HCT116 (cell line): ENCODE measurements at regions not wholly inside any gene's neighbourhood (a gene's known extent, or its start where the extent isn't known, plus 50 kb on each side); places are given as distances from the start of the nearest gene placed in this dataset.

ENCODE experiments used
- ATAC-seq: fragments of 200-7000 bp; cut with Tn5 transposase; 2 replicates; pipeline ENCODE4 v1.9.1; 2020; ENCODE audit warnings: mild to moderate bottlenecking, moderate library complexity
- BruUV-seq: library from RNA; stranded (reverse); fragments of 400-500 nt; replicated peaks from 2 replicates; lab custom pipeline; 2021; lab: Mats Ljungman, UMichigan
- CTCF ChIA-PET: fragments of 300-600 bp; sonication (Branson Sonifier 250); formaldehyde crosslinking; loops from one replicate; lab custom pipeline; 2021; ENCODE audit warnings: antibody characterized with exemption; lab: Charles Lee
- POLR2A ChIA-PET: fragments of 300-600, 350-600 bp; sonication (Branson Sonifier 250); formaldehyde crosslinking; loops from one replicate; lab custom pipeline; 2021; ENCODE audit warnings: antibody characterized with exemption; lab: Charles Lee
- RAD21 ChIA-PET, 2 experiments: fragments of 300-600 bp; sonication (Branson Sonifier 250); formaldehyde crosslinking; loops; one replicate each; lab custom pipeline; 2023; ENCODE audit warnings: low total read pairs in 2 of 2; ENCODE audit not compliant: uncharacterized antibody in 2 of 2, unreplicated experiment in 2 of 2, low non-redundant PET in 1 of 2; lab: Charles Lee
- DNase-seq: peaks from one replicate; pipeline ENCODE4 v3.0.0-alpha.2; 2010; ENCODE audit warnings: low read depth, low spot score
- H2AFZ ChIP-seq: fragments of 200-600 bp; shearing (Covaris generic), sonication (generic); 2 replicates; pipeline ENCODE4 v1.6.1; 2017; ENCODE audit warnings: low read depth, mixed run types, mixed read lengths, antibody characterized with exemption, low read length; ENCODE audit not compliant: poor library complexity, severe bottlenecking
- H3K27ac ChIP-seq: 2 replicates; pipeline ENCODE4 v1.5.1; 2012; ENCODE audit warnings: low read depth, low read length
- H3K27me3 ChIP-seq: fragments of 200-600 bp; sonication (generic); 2 replicates; pipeline ENCODE4 v1.6.1; 2016; ENCODE audit warnings: mixed run types, low read length, mixed read lengths; ENCODE audit not compliant: insufficient read depth
- H3K36me3 ChIP-seq, 2 experiments: fragments of 200-500 bp in 1 of 2; fragments of 200-600 bp in 1 of 2; sonication (Bioruptor generic) in 1 of 2; sonication (generic) in 1 of 2; 2 replicates each; pipeline versions ENCODE4 v1.5.1 to v1.6.1; 2014 to 2016; ENCODE audit warnings: low read length in 2 of 2, inconsistent platforms in 1 of 2, mixed read lengths in 1 of 2, mixed run types in 1 of 2; ENCODE audit not compliant: insufficient read depth in 2 of 2, control insufficient read depth in 1 of 2
- H3K4me1 ChIP-seq, 2 experiments: fragments of 200-600 bp in 1 of 2; sonication (generic) in 1 of 2; 2 replicates each; pipeline versions ENCODE4 v1.5.1 to v1.6.1; 2012 to 2017; ENCODE audit warnings: low read length in 2 of 2, inconsistent platforms in 1 of 2, mild to moderate bottlenecking in 1 of 2, mixed read lengths in 1 of 2, mixed run types in 1 of 2, moderate library complexity in 1 of 2; ENCODE audit not compliant: insufficient read depth in 2 of 2, control insufficient read depth in 1 of 2
- H3K4me2 ChIP-seq: fragments of 200-600 bp; sonication (generic); 2 replicates; pipeline ENCODE4 v1.6.1; 2017; ENCODE audit warnings: mixed run types, low read length, mixed read lengths
- H3K4me3 ChIP-seq, 2 experiments: fragments of 200-600 bp in 1 of 2; sonication (generic) in 1 of 2; replicated peaks in 1 of 2; 2 replicates each; pipeline ENCODE4 v1.5.1; 2011 to 2016; ENCODE audit warnings: low read length in 2 of 2, control low read depth in 1 of 2, low read depth in 1 of 2, mild to moderate bottlenecking in 1 of 2, mixed read lengths in 1 of 2, mixed run types in 1 of 2
- H3K79me2 ChIP-seq: fragments of 200-600 bp; sonication (generic); 2 replicates; pipeline ENCODE4 v1.6.1; 2017; ENCODE audit warnings: mild to moderate bottlenecking, mixed run types, low read length, moderate library complexity, mixed read lengths; ENCODE audit not compliant: insufficient read depth
- H3K9ac ChIP-seq: fragments of 200-600 bp; sonication (generic); 2 replicates; pipeline ENCODE4 v1.6.1; 2016; ENCODE audit warnings: low read length, mixed read lengths
- H3K9me2 ChIP-seq: fragments of 200-600 bp; sonication (generic), shearing (Covaris generic); 2 replicates; pipeline ENCODE4 v1.6.1; 2017; ENCODE audit warnings: mixed run types, mild to moderate bottlenecking, moderate library complexity; ENCODE audit not compliant: insufficient read depth
- H3K9me3 ChIP-seq, 2 experiments: fragments of 200-500 bp in 1 of 2; fragments of 200-600 bp in 1 of 2; sonication (Bioruptor generic) in 1 of 2; sonication (generic) in 1 of 2; 2 replicates each; pipeline ENCODE4 v1.6.1; 2014 to 2017; ENCODE audit warnings: low read length in 2 of 2, mixed read lengths in 2 of 2, inconsistent platforms in 1 of 2, low read depth in 1 of 2, mild to moderate bottlenecking in 1 of 2, mixed run types in 1 of 2, moderate library complexity in 1 of 2; ENCODE audit not compliant: control insufficient read depth in 1 of 2, insufficient read depth in 1 of 2
- H4K20me1 ChIP-seq: fragments of 200-600 bp; sonication (generic), shearing (Covaris generic); 2 replicates; pipeline ENCODE4 v1.6.1; 2017; ENCODE audit warnings: mixed run types, mild to moderate bottlenecking, moderate library complexity; ENCODE audit not compliant: insufficient read depth
- CBX3 ChIP-seq: IDR thresholded peaks from 2 replicates; pipeline ENCODE4 v1.6.1; 2012; ENCODE audit warnings: low read depth
- CEBPB ChIP-seq: IDR thresholded peaks from 2 replicates; pipeline ENCODE4 v1.6.1; 2012; ENCODE audit warnings: low read depth
- EZH2phosphoT487 ChIP-seq: fragments of 200-600 bp; IDR thresholded peaks from 2 replicates; pipeline ENCODE4 v1.6.1; 2018; ENCODE audit warnings: antibody characterized with exemption, borderline replicate concordance
- FOSL1 ChIP-seq: IDR thresholded peaks from 2 replicates; pipeline ENCODE4 v1.6.1; 2012; ENCODE audit warnings: low read depth
- RAD21 ChIP-seq: IDR thresholded peaks from 2 replicates; pipeline ENCODE4 v1.6.1; 2012; ENCODE audit warnings: low read depth, mild to moderate bottlenecking
- YY1 ChIP-seq: IDR thresholded peaks from 2 replicates; pipeline ENCODE4 v1.6.1; 2011; ENCODE audit warnings: low read length, low read depth, moderate library complexity, mild to moderate bottlenecking; ENCODE audit not compliant: insufficient replicate concordance; ENCODE audit errors: extremely low read depth
- ZFX ChIP-seq: fragments of 450-650 bp; IDR thresholded peaks from 2 replicates; pipeline ENCODE4 v1.6.1; 2017
- intact Hi-C: fragments of 100-400 bp; cut with micrococcal nuclease; formaldehyde crosslinking; loops from 2 replicates; pipeline ENCODE4 v1.10.0; 2022
- TF ChIP-seq, protein P1 (sequence below): IDR thresholded peaks from 2 replicates; pipeline ENCODE4 v1.6.1; 2011; ENCODE audit warnings: mild to moderate bottlenecking, low read length, moderate library complexity; ENCODE audit not compliant: insufficient replicate concordance; ENCODE audit errors: extremely low read depth
- TF ChIP-seq, protein P2 (sequence below): IDR thresholded peaks from 2 replicates; pipeline ENCODE4 v1.6.1; 2012

DNA sequence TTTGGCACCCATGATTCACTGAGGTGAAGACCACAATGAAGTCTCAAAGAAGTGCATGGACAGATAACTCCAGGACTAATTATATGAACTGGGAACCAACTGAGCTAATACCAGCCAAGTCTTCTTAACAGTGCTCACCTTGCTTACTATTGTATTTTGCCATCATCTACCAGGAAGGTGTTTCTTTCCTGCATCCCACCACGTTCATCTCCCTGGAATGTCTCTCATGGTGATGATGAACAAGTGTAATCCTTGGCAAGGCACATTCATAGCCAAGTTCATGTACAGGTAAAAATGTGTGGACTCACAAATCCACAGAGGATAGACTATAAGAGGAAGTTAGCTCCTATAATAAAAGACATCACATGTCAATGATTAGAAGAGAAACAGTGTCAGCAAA is 489.1 kb downstream of the SMARCA1 start (continued):
- TF ChIP-seq, protein P1, sequence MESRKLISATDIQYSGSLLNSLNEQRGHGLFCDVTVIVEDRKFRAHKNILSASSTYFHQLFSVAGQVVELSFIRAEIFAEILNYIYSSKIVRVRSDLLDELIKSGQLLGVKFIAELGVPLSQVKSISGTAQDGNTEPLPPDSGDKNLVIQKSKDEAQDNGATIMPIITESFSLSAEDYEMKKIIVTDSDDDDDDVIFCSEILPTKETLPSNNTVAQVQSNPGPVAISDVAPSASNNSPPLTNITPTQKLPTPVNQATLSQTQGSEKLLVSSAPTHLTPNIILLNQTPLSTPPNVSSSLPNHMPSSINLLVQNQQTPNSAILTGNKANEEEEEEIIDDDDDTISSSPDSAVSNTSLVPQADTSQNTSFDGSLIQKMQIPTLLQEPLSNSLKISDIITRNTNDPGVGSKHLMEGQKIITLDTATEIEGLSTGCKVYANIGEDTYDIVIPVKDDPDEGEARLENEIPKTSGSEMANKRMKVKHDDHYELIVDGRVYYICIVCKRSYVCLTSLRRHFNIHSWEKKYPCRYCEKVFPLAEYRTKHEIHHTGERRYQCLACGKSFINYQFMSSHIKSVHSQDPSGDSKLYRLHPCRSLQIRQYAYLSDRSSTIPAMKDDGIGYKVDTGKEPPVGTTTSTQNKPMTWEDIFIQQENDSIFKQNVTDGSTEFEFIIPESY = no peak

DNA sequence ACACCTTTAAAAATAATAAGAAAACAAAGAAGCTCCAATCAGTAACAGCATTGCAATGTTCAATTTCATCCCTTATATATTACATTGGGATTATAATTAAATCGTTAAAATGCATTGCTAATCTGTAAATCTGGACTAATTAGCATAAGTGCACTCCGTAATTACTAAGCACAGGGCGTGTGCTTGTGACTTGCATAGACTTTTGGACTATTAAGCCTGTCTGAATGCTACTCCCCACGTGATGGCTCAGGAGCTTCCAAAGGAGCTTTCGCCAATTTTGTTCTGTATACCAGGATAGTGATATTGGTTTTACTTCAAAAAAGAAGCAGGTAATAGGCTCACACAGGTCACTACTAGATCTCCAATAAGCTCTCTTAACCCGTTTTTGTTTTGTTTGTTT is 497.1 kb downstream of the SMARCA1 start:
- no peaks in the 10 kb centered on the region for H4K20me1 ChIP-seq
- no peak overlapping the region for H3K4me3 ChIP-seq
- no peaks in the 10 kb centered on the region for H3K9me3 ChIP-seq
- ATAC-seq = no peak
- H3K4me1 ChIP-seq = no peaks in the 10 kb centered on the region
- no peaks in the 10 kb centered on the region for H3K79me2 ChIP-seq
- ChIA-PET CTCF (no interaction called here), POLR2A (no interaction called here), RAD21 (no interaction called here)
- BruUV-seq = no TSS peak
- no peaks in the 10 kb centered on the region for H3K9me2 ChIP-seq
- no peak overlapping the region for H3K4me2 ChIP-seq
- no peak overlapping the region for H2AFZ ChIP-seq
- no peak for DNase-seq
- no peaks in the 10 kb centered on the region for H3K27me3 ChIP-seq
- TF ChIP-seq CBX3 (no peak), YY1 (no peak)
- no peak overlapping the region for H3K27ac ChIP-seq
- H3K9ac ChIP-seq = no peak overlapping the region
- intact Hi-C loops = no loop called here
- H3K36me3 ChIP-seq = no peaks in the 10 kb centered on the region

DNA sequence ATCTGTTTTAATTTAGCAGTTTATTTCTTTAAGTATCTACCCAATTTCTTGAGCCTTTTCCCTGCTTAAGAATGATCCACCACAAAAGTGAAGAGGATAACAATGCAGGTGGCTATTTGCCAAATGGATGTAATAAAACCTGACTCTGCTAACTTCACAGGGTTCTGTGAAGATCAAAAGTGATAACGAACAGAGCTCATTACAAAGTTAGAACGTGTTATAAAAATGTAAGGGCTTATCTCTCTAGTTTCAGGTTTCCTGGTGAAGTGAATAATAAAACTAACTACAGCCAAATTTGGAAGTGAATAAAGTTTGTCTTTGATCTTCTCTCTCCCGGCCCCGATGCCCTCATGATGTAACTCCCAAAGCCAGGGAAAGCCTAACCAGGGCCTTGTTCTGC is 497.9 kb downstream of the SMARCA1 start:
- TF ChIP-seq ZFX (no peak), CEBPB (no peak), CBX3 (no peak), RAD21 (no peak), EZH2phosphoT487 (no peak), FOSL1 (no peak)
- TF ChIP-seq, protein P2, sequence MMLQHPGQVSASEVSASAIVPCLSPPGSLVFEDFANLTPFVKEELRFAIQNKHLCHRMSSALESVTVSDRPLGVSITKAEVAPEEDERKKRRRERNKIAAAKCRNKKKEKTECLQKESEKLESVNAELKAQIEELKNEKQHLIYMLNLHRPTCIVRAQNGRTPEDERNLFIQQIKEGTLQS = no peak
- TF ChIP-seq, protein P1 = no peak
- no peaks in the 10 kb centered on the region for H3K4me1 ChIP-seq
- H3K27me3 ChIP-seq = no peaks in the 10 kb centered on the region
- no peak overlapping the region for H2AFZ ChIP-seq
- H3K36me3 ChIP-seq = no peaks in the 10 kb centered on the region
- no peak overlapping the region for H3K4me2 ChIP-seq
- no peak for ATAC-seq
- H3K9me2 ChIP-seq = no peaks in the 10 kb centered on the region
- ChIA-PET RAD21 (no interaction called here), POLR2A (no interaction called here), CTCF (no interaction called here)
- no peak overlapping the region for H3K27ac ChIP-seq
- no peaks in the 10 kb centered on the region for H4K20me1 ChIP-seq
- no peaks in the 10 kb centered on the region for H3K9me3 ChIP-seq
- H3K4me3 ChIP-seq = no peak overlapping the region
- intact Hi-C loops = no loop called here
- no TSS peak for BruUV-seq
- no peak for DNase-seq
- H3K9ac ChIP-seq = no peak overlapping the region
- no peaks in the 10 kb centered on the region for H3K79me2 ChIP-seq
